Suprapubic skin (tissue), 4 donors: ENCODE measurements at regions not wholly inside any gene's neighbourhood (a gene's known extent, or its start where the extent isn't known, plus 50 kb on each side); places are given as distances from the start of the nearest gene placed in this dataset.

ENCODE experiments used
- DNase-seq, 2 donors: peaks; one replicate each; pipeline ENCODE4 v3.0.0-alpha.2; 2019; ENCODE audit warnings: low spot score in 2 of 2
- H3K27ac ChIP-seq: fragments of 200-600 bp; sonication (generic); one replicate; pipeline ENCODE4 v1.5.1; 2019
- H3K27me3 ChIP-seq: fragments of 200-600 bp; sonication (generic); one replicate; pipeline ENCODE4 v1.5.1; 2019
- H3K36me3 ChIP-seq: fragments of 200-600 bp; sonication (generic); one replicate; pipeline ENCODE4 v1.5.1; 2019
- H3K4me1 ChIP-seq: fragments of 200-600 bp; sonication (generic); one replicate; pipeline ENCODE4 v1.5.1; 2019
- H3K4me3 ChIP-seq: fragments of 200-600 bp; sonication (generic); one replicate; pipeline ENCODE4 v1.5.1; 2019; ENCODE audit warnings: mild to moderate bottlenecking
- H3K9me3 ChIP-seq: fragments of 200-600 bp; sonication (generic); one replicate; pipeline ENCODE4 v1.5.1; 2019
- EP300 ChIP-seq: sonication (generic); formaldehyde crosslinking; IDR thresholded peaks from one replicate; pipeline ENCODE4 v1.6.1; 2017; ENCODE audit warnings: antibody characterized with exemption
- POLR2A ChIP-seq, 2 donors: fragments of 450-650 bp; IDR thresholded peaks; one replicate each; pipeline ENCODE4 v1.6.1; 2017; ENCODE audit warnings: antibody characterized with exemption in 2 of 2, mild to moderate bottlenecking in 2 of 2, moderate library complexity in 2 of 2
- POLR2AphosphoS5 ChIP-seq, 3 donors: sonication (generic); formaldehyde crosslinking; IDR thresholded peaks; one replicate each; pipeline ENCODE4 v1.6.1; 2017; ENCODE audit warnings: antibody characterized with exemption in 3 of 3
- WGBS: methylation state at CpG from one replicate; pipeline ENCODE4 v1.1.5; 2018; 5-methylcytosine and 5-hydroxymethylcytosine counted together
- TF ChIP-seq, protein P1 (sequence below), 2 donors: fragments of 200-600 bp in 1 of 2; fragments of 450-650 bp in 1 of 2; sonication (generic) in 1 of 2; IDR thresholded peaks; one replicate each; pipeline ENCODE4 v1.5.1; 2016 to 2019; ENCODE audit warnings: antibody characterized with exemption in 2 of 2, mild to moderate bottlenecking in 1 of 2, moderate library complexity in 1 of 2

DNA sequence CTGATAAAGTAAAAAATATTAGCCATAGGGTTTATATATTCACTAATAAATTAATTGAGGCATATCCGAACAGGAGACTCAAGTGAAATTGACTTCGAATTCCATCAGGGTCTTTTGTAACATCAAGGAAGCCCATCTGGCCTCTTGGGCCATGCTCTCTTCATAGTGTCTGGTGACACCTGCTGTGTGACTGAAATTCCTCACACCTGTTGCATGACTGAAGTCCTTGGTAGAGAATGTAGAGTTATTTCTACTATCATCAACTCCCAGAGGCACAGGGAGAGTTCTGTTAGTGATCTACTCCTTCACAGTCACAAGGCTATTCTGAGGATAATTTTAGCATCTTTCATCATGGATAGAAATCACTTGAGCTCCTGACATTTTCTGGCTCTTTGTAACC is 138.3 kb upstream of the LSM8 start:
- TF ChIP-seq, protein P1, sequence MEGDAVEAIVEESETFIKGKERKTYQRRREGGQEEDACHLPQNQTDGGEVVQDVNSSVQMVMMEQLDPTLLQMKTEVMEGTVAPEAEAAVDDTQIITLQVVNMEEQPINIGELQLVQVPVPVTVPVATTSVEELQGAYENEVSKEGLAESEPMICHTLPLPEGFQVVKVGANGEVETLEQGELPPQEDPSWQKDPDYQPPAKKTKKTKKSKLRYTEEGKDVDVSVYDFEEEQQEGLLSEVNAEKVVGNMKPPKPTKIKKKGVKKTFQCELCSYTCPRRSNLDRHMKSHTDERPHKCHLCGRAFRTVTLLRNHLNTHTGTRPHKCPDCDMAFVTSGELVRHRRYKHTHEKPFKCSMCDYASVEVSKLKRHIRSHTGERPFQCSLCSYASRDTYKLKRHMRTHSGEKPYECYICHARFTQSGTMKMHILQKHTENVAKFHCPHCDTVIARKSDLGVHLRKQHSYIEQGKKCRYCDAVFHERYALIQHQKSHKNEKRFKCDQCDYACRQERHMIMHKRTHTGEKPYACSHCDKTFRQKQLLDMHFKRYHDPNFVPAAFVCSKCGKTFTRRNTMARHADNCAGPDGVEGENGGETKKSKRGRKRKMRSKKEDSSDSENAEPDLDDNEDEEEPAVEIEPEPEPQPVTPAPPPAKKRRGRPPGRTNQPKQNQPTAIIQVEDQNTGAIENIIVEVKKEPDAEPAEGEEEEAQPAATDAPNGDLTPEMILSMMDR (IDR thresholded peaks at IDR 0.05): no peak
- no peak for TF ChIP-seq POLR2AphosphoS5 (IDR thresholded peaks at IDR 0.05)
- Histone ChIP-seq H3K4me3 (no peak overlapping the region), H3K4me1 (no peaks in the 10 kb centered on the region), H3K9me3 (no peaks in the 10 kb centered on the region), H3K36me3 (no peaks in the 10 kb centered on the region), H3K27ac (no peak overlapping the region), H3K27me3 (no peaks in the 10 kb centered on the region)
- 92% methylated on average over 2 of the region's 2 CpGs for WGBS
- DNase-seq: no peak

DNA sequence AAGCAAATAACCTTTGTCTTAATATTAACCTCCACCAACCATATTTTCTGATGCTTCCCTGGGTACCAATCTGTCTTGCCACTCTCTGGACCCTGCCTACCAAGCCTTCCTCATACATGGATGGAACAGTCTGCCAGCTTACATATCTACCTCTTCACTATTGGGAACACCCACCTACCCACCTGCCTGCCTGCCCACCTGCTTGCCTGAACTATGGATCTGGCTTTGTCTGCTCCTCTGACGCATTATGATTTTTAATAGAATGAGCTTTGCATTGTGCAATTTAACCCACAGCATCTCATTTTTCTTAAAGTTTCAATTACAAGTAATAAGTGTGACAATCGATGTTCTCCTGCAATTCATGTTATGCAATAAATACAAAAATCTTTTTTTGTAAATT is 137.9 kb upstream of the LSM8 start:
- TF ChIP-seq POLR2AphosphoS5 (IDR thresholded peaks at IDR 0.05): no peak
- TF ChIP-seq, protein P1 (IDR thresholded peaks at IDR 0.05): no peak
- no peak for TF ChIP-seq EP300
- TF ChIP-seq POLR2A (IDR thresholded peaks at IDR 0.05): no peak
- Histone ChIP-seq H3K9me3 (no peaks in the 10 kb centered on the region), H3K27ac (no peak overlapping the region)

DNA sequence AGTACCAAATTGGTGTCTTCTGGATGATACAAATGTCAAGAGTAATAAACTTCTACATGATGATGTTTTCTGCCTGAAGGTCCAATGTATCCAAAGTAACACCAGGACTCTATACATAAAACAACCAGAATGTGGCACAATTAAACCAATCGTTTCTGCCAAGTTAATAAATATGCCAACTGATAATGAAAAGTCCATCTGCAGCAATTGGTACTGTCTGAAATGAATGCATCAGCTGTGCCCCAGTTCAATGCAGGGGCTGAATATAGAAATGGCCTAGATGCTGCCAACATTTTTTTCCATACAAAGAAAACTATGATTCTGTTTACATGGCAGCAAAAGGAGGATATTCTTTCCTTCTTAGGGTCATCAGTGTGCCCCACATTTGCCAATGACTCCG is 137.2 kb upstream of the LSM8 start:
- 76% methylated on average over 2 of the region's 2 CpGs for WGBS
- H3K9me3 ChIP-seq: no peaks in the 10 kb centered on the region
- TF ChIP-seq, protein P1 (IDR thresholded peaks at IDR 0.05): no peak
- TF ChIP-seq POLR2A (IDR thresholded peaks at IDR 0.05) (no peak), EP300 (no peak), POLR2AphosphoS5 (IDR thresholded peaks at IDR 0.05) (no peak)

More for the DNA sequence above, 137.9 kb upstream of the LSM8 start:
- Histone ChIP-seq H3K4me3 (no peak overlapping the region), H3K27me3 (no peaks in the 10 kb centered on the region), H3K4me1 (no peaks in the 10 kb centered on the region), H3K36me3 (no peaks in the 10 kb centered on the region)
- DNase-seq: no peak
- 87% methylated on average over 2 of the region's 2 CpGs for WGBS

DNA sequence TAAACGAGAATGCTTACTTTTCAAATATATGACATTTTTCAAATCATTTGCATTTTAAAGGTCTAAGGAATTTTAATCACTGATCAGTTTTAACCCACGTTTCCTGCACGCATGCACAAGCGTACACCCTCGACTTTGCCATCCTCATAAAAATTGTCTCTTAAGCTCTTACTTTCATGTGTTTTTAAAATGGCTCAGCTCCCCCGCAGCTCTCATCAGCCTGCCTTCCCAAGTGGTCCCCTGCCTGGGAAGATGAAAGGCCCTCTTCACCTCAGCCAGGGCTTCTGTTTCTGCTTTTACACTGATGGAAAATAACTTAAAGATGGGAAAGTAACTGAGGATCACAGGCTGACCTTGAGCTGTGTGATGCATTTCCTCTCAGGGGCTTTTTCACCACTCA is 131.6 kb upstream of the LSM8 start:
- H3K4me1 ChIP-seq: no peaks in the 10 kb centered on the region
- no peaks in the 10 kb centered on the region for H3K9me3 ChIP-seq
- 59% methylated on average over 6 of the region's 6 CpGs for WGBS
- TF ChIP-seq POLR2AphosphoS5 (IDR thresholded peaks at IDR 0.05) (no peak), POLR2A (IDR thresholded peaks at IDR 0.05) (no peak), EP300 (no peak)
- TF ChIP-seq, protein P1 (IDR thresholded peaks at IDR 0.05): no peak
- H3K36me3 ChIP-seq: no peaks in the 10 kb centered on the region
- H3K27ac ChIP-seq: no peak overlapping the region
- H3K27me3 ChIP-seq: no peaks in the 10 kb centered on the region
- H3K4me3 ChIP-seq: no peak overlapping the region
- DNase-seq: no peak

More for the DNA sequence above, 137.2 kb upstream of the LSM8 start:
- Histone ChIP-seq H3K4me3 (no peak overlapping the region), H3K36me3 (no peaks in the 10 kb centered on the region), H3K27me3 (no peaks in the 10 kb centered on the region), H3K4me1 (no peaks in the 10 kb centered on the region), H3K27ac (no peak overlapping the region)
- no peak for DNase-seq

DNA sequence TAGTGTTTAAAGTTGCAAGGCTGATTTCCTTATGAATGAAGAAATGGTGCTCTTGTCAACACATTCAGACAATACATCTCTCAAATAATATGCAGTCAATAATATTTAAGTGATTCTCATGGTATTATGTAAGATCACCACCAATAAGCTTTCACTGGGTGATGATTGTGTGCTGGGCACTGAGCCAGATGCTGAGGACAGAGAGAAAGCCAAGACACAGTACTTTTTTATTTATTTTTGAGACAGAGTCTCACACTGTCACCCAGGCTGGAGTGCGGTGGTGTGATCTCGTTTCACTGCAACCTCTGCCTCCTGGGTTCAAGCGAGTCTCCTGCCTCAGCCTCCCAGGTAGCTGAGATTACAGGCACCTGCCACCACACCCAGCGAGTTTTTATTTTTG is 130.6 kb upstream of the LSM8 start:
- Histone ChIP-seq H3K36me3 (no peaks in the 10 kb centered on the region), H3K4me3 (no peak overlapping the region), H3K4me1 (no peaks in the 10 kb centered on the region), H3K27ac (no peak overlapping the region), H3K27me3 (no peaks in the 10 kb centered on the region), H3K9me3 (no peaks in the 10 kb centered on the region)
- 85% methylated on average over 4 of the region's 4 CpGs for WGBS
- TF ChIP-seq POLR2AphosphoS5 (IDR thresholded peaks at IDR 0.05): no peak
- TF ChIP-seq, protein P1 (IDR thresholded peaks at IDR 0.05): no peak
- no peak for TF ChIP-seq EP300
- no peak for TF ChIP-seq POLR2A (IDR thresholded peaks at IDR 0.05)
- no peak for DNase-seq
